GM19395 (cell line): ENCODE measurements at regions not wholly inside any gene's neighbourhood (a gene's known extent, or its start where the extent isn't known, plus 50 kb on each side); places are given as distances from the start of the nearest gene placed in this dataset.

Experiments used
- ATAC-seq: cut with Tn5 transposase; IDR thresholded peaks from one replicate; pipeline ENCODE4 v1.9.1; 2021; ENCODE audit warnings: mild to moderate bottlenecking, moderate library complexity; ENCODE audit not compliant: unreplicated experiment

GRCh38 chr11:109150581-109150980, 271.4 kb upstream of the C11orf87 start:
- ATAC-seq, result no peak

GRCh38 chr11:109153836-109154235, 268.2 kb upstream of the C11orf87 start:
- ATAC-seq, result no peak

- peak; percentile 97 for ATAC-seq
Observed at GRCh38 chr11:109155291-109155690, 266.7 kb upstream of the C11orf87 start.

GRCh38 chr11:109165035-109165434, 257.0 kb upstream of the C11orf87 start:
- no peak for ATAC-seq

- no peak for ATAC-seq
Observed at GRCh38 chr11:109166441-109166840, 255.5 kb upstream of the C11orf87 start.

GRCh38 chr11:109173504-109173903, 248.5 kb upstream of the C11orf87 start:
- ATAC-seq, result no peak

- ATAC-seq, result no peak
Observed at GRCh38 chr11:109184376-109184775, 237.6 kb upstream of the C11orf87 start.

- no peak for ATAC-seq
Observed at GRCh38 chr11:109192864-109193263, 229.1 kb upstream of the C11orf87 start.

- no peak for ATAC-seq
Observed at GRCh38 chr11:109193880-109194279, 228.1 kb upstream of the C11orf87 start.

- ATAC-seq, result no peak
Observed at GRCh38 chr11:109196016-109196415, 226.0 kb upstream of the C11orf87 start.

- no peak for ATAC-seq
Observed at GRCh38 chr11:109197656-109198055, 224.3 kb upstream of the C11orf87 start.

GRCh38 chr11:109203176-109203575, 218.8 kb upstream of the C11orf87 start:
- ATAC-seq, result no peak

GRCh38 chr11:109205312-109205711, 216.7 kb upstream of the C11orf87 start:
- no peak for ATAC-seq

- no peak for ATAC-seq
Observed at GRCh38 chr11:109208121-109208520, 213.9 kb upstream of the C11orf87 start.

GRCh38 chr11:109209572-109209971, 212.4 kb upstream of the C11orf87 start:
- no peak for ATAC-seq

- no peak for ATAC-seq
Observed at GRCh38 chr11:109221190-109221589, 200.8 kb upstream of the C11orf87 start.

GRCh38 chr11:109222761-109223160, 199.2 kb upstream of the C11orf87 start:
- ATAC-seq, result no peak

- no peak for ATAC-seq
Observed at GRCh38 chr11:109223451-109223850, 198.5 kb upstream of the C11orf87 start.

GRCh38 chr11:109229682-109230081, 192.3 kb upstream of the C11orf87 start:
- no peak for ATAC-seq

GRCh38 chr11:109236188-109236587, 185.8 kb upstream of the C11orf87 start:
- no peak for ATAC-seq

- no peak for ATAC-seq
Observed at GRCh38 chr11:109236696-109237095, 185.3 kb upstream of the C11orf87 start.

GRCh38 chr11:109237636-109238035, 184.4 kb upstream of the C11orf87 start:
- ATAC-seq, result no peak

GRCh38 chr11:109241988-109242536, 179.9 kb upstream of the C11orf87 start:
- ATAC-seq, result no peak
